Cardiac fibroblast (primary cell): ENCODE measurements at regions not wholly inside any gene's neighbourhood (a gene's known extent, or its start where the extent isn't known, plus 50 kb on each side); places are given as distances from the start of the nearest gene placed in this dataset.
"Not testable (repeated sequence)": the region's sequence is repeated elsewhere in the genome, so short reads cannot be mapped to it uniquely, and the experiment has no call there.

ENCODE experiments used
- DNase-seq, 2 donors: peaks; one replicate each; pipeline versions ENCODE4 v3.0.0 to v3.0.0-alpha.2; 2010; ENCODE audit warnings: low read depth in 2 of 2
- H3K4me3 ChIP-seq, 2 donors: replicated peaks in 1 of 2; 1 replicate in 1 of 2; 2 replicates in 1 of 2; pipeline ENCODE4 v1.5.1; 2011; ENCODE audit warnings: low read depth in 2 of 2, low read length in 2 of 2, mild to moderate bottlenecking in 2 of 2, moderate library complexity in 1 of 2
- TF ChIP-seq, protein P1 (sequence below): IDR thresholded peaks from one replicate; pipeline ENCODE4 v1.5.1; 2011; ENCODE audit warnings: low read depth, mild to moderate bottlenecking, low read length, inconsistent platforms

DNA sequence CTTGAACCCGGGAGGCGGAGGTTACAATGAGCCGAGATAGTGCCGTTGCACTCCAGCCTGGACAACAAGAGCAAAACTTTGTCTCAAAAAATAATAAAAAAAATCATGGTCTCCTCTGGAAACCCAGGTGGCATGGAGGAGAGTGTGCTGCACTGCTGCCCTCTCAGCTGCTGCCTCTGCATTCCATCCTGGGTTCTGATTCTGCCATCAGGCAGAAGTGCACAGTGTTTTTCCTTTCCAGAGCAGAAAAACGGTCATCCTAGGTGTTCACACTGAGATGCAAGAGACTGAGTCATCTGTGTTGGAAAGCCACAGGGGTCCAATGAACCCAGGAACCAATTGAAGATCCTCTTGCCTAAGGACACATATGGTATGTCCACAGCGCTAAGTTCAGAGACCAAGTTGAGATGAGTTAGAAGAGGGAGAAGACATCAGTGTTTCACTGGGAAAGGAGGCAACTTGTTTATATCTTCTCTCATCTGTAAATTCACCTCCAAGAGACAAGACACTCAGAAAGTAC, 88.8 kb upstream of the DMRT1 start:
- H3K4me3 ChIP-seq = no peak overlapping the region
- TF ChIP-seq, protein P1, sequence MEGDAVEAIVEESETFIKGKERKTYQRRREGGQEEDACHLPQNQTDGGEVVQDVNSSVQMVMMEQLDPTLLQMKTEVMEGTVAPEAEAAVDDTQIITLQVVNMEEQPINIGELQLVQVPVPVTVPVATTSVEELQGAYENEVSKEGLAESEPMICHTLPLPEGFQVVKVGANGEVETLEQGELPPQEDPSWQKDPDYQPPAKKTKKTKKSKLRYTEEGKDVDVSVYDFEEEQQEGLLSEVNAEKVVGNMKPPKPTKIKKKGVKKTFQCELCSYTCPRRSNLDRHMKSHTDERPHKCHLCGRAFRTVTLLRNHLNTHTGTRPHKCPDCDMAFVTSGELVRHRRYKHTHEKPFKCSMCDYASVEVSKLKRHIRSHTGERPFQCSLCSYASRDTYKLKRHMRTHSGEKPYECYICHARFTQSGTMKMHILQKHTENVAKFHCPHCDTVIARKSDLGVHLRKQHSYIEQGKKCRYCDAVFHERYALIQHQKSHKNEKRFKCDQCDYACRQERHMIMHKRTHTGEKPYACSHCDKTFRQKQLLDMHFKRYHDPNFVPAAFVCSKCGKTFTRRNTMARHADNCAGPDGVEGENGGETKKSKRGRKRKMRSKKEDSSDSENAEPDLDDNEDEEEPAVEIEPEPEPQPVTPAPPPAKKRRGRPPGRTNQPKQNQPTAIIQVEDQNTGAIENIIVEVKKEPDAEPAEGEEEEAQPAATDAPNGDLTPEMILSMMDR = no peak
- DNase-seq = peak in 1 of 2 donors; percentile 18

DNA sequence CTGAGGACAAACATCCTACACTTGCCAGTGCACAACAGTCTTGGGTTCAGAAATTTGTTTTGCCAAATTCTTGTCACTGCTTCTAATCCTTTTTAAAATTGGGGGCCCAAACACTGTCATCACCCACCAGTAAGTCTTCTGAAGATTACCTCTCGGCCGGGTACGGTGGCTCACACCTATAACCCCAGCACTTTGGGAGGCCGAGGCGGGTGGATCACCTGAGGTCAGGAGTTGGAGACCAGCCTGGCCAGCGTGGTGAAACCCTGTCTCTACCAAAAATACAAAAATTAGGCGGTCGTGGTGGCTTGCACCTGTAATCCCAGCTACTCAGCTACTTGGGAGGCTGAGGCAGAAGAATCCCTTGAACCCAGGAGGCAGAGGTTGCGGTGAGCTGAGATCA, 87.8 kb upstream of the DMRT1 start:
- not testable (repeated sequence) for DNase-seq, H3K4me3 ChIP-seq

DNA sequence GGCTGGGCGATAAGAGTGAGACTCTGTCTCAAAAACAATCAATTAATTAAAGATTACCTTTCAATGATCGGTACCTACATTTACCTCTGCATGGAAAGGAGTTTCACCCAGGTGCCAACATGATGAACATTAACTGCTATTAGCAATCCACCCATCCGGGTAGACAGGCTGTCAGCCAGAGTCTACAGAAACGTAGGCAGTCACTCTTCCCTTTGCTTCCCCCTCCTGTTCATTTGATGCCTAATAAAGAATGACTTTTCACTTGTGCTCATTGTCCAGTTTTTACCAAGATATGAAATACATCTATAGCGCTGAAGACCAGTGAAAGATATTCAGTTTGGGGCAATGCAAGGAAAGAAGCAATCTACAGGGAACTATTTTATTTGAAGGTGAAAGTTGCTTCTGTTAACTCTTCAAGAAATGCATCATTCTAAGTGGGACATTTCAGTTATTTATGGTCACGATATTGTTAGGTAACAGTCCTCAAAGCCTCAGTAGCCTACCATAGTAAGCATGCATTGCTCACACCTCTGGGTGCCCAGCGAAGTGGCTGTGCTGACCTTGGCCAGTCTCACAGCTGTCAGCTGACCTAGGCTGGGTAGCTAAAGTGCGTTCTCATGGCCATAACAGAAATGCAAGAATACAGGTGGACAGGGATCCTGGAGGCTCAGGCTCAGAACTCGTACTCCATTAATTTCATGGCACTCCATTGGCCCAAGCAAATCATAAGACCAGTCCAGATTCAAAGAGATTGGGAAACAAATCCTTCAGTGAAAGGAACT, 87.2 kb upstream of the DMRT1 start:
- TF ChIP-seq, protein P1 = no peak
- no peak for DNase-seq
- H3K4me3 ChIP-seq = no peak overlapping the region

DNA sequence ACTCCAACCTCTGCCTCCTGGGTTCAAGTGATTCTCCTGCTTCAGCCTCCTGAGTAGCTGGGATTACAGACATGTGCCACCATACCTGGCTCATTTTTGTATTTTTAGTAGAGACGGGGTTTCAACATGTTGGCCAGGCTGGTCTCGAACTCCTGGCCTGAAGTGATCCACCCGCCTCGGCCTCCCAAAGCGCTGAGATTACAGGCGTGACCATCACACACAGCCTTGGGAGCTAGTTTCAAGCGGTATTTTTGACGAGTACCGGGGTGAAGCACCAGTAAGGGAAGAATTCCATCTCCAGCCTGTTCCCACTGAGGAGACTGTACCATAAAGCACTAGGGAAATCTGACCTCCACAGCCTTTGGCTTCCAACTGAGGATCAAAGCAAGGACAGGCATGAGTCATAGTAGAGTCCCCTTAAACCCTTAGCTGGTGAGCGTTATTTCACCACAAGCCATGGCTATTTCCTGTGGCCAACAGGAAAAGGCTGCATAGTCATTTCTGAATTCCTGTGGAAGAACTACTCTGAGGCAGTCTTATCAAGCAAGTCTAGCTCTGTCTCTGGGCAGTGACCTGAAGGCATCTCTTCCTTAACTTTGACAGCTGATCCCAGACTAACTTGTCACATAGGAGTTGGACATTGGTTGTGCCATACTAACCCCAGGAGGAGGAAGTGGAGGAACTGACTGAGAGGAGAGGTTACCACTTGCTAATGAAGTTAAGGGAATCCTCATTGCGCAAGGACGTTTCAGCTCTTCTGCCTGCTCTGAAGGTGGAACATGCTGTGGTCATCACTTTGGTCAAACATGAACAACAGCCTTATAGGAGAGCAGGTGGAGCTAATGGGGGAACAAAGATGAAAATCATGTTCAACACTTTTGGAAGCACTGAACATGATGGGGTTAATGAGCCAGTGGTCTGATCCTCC, 85.8 kb upstream of the DMRT1 start:
- no peak overlapping the region for H3K4me3 ChIP-seq
- TF ChIP-seq, protein P1 = no peak
- peak; percentile 85 to 95 for DNase-seq

DNA sequence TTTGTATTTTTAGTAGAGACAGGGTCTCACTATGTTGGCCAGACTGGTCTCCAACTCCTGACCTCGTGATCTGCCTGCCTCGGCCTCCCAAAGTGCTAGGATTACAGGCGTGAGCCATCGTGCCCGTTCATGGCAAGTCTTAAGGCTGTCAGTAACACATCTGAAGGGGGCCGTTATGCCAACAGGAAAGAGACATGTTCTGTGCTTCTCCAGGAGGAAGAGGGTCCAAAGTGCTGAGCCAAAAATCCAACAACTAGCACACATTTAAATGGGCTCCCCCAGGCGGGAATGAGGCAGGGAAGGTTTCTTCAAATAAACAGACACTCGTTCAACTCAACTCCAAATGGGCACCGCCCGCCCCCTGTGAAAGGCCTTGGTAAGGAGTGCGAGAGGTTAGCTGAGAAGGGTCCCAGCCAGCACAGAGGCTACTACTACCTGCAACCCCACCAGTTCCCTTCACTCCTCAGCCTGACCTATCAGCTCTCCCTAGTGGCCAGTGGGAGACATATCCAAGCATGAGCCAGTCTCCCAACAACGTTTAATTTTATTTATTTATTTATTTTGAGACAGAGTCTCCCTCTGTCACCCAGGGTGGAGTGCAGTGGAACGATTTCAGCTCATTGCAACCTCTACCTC, 84.1 kb upstream of the DMRT1 start:
- no peak overlapping the region for H3K4me3 ChIP-seq
- peak; percentile 75 for DNase-seq
- TF ChIP-seq, protein P1 = peak; percentile 72

DNA sequence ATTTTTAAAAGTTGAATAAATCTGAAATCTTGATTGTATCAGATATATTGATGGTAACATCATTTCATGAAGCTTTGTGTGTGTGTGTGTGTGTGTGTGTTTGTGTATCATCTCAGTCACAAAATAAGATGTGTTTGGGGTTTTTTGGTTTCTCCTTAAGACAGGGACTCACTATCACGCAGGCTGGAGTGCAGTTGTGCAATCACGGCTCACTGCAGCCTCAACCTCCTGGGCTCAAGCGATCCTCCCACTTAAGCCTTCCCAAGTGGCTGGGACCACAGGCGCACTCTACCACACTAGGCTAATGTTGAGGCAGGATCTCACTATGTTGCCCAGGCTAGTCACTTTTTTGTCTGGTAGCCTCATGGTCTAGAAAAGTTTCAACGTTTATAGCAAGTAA, 83.4 kb upstream of the DMRT1 start:
- no peak for DNase-seq
- TF ChIP-seq, protein P1 = no peak

DNA sequence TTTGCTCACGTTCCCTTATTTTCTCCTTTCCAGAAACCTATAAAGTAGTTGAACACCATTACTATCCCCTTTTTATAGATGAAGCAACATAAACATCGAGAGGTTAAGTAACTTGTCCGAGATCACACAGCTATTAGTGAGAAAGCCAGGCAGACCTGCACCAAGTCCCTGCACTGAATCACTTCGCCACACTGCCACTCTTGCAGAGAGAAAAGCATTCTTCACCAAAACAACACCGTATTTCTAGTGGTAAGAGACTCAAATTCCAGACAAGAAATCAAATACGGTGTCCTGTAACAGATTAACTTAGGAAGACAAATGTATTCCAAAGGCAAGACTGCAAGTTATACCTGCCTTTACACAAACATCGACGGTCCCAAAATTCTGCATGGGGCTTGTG, 82.0 kb upstream of the DMRT1 start:
- DNase-seq = no peak
- TF ChIP-seq, protein P1 = no peak
- H3K4me3 ChIP-seq = no peak overlapping the region

More for the DNA sequence above, 83.4 kb upstream of the DMRT1 start:
- no peak overlapping the region for H3K4me3 ChIP-seq
